ENCODE measurements at regions not wholly inside any gene's neighbourhood (a gene's known extent, or its start where the extent isn't known, plus 50 kb on each side); places are given as distances from the start of the nearest gene placed in this dataset.

DNA sequence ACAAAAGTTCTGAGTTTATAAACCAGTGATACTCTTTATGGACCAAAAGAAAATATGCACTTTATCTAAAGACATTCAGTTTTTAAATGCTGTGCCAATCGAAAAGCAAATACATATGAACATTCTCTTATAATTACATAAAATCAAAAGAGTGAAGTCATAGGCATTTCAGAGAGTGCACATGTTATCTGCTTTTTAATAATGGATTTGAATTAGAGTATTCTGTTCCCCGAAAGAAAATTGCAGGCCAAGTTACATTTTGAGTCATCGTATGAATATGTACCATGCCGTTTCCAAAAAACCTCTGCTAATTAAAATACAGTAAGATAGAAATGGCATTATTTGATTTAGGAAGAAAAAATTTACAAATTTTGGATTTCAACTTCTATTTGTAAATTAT is 565.7 kb downstream of the ZEB2 start:
- DNase-seq (ENCODE audit: low read depth in 2 of 2) = peak; percentile 36 to 60
- TF ChIP-seq CTCF (IDR thresholded peaks at IDR 0.05; ENCODE audit: low read depth, low read length) = no peak
- H3K4me3 ChIP-seq (replicated peaks in 1 of 2; ENCODE audit: low read depth in 2 of 2, low read length in 2 of 2) = no peak overlapping the region

GRCh38 chr2:143953451-143954030 is 566.4 kb downstream of the ZEB2 start:
- no peak for TF ChIP-seq CTCF (IDR thresholded peaks at IDR 0.05; ENCODE audit: low read depth, low read length)
- no peak for DNase-seq (ENCODE audit: low read depth in 2 of 2)

DNA sequence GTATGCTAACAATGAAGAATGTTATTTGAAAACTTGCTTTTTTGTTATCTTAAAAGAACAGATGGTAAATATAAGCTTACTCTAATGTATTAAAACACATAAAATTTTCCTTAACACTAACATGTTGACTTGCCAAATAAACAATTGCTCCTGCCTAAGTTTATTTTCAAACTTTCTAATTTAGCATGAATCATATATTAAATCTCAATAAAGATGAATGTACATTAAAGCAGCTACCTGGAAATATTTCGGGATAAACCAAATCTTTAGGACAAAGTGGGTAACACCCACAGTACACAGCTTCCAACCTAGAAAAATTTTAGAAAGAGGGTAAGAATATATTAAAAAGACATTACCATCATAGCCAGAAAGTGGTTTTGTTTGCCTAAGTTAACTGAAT is 567.4 kb downstream of the ZEB2 start:
- TF ChIP-seq CTCF (IDR thresholded peaks at IDR 0.05; ENCODE audit: low read depth, low read length) = no peak
- DNase-seq (ENCODE audit: low read depth in 2 of 2) = no peak
- no peak overlapping the region for H3K4me3 ChIP-seq (replicated peaks in 1 of 2; ENCODE audit: low read depth in 2 of 2, low read length in 2 of 2)

More at GRCh38 chr2:143953451-143954030, 566.4 kb downstream of the ZEB2 start:
- no peak overlapping the region for H3K4me3 ChIP-seq (replicated peaks in 1 of 2; ENCODE audit: low read depth in 2 of 2, low read length in 2 of 2)

- H3K4me3 ChIP-seq (replicated peaks in 1 of 2; ENCODE audit: low read depth in 2 of 2, low read length in 2 of 2) = no peak overlapping the region
- no peak for TF ChIP-seq CTCF (IDR thresholded peaks at IDR 0.05; ENCODE audit: low read depth, low read length)
- DNase-seq (ENCODE audit: low read depth in 2 of 2) = no peak
These were observed 569.2 kb downstream of the ZEB2 start for GRCh38 chr2:143950704-143951103.

DNA sequence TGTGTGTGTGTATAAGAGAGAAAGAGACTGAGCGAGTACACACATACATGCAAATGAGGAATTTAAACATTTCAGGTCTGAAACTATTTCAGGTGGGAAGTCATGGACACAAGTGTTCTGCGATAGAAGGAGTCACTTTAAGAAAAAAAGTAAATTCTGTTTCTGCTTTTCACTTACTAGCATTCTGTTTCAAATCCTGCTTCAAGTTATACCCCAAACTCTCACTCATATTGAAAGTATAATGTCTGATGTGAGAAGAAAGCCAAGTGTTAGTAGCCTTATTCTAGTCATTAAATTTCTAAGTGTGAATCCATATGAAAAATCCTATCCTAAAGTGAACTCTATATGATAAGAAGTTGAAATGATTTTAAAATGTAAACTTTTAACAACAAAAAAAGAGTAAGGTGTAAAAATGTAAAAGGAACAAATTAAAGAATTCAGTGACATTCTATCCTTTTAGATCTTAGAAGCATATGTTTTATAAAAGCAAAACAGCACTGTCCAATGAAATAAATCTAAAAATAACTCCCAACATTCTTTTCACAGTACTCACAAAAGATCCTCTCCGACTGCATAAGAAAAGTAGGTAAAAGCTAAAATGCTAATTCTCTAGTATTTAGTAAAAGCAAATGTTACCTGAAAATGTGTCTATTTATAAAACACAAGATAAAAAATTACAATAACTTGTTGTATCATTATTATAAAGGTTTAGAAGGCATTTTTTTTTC is 570.6 kb downstream of the ZEB2 start:
- peak in 1 of 2 donors; percentile 36 for DNase-seq (ENCODE audit: low read depth in 2 of 2)
- no peak for TF ChIP-seq CTCF (IDR thresholded peaks at IDR 0.05; ENCODE audit: low read depth, low read length)
- no peak overlapping the region for H3K4me3 ChIP-seq (replicated peaks in 1 of 2; ENCODE audit: low read depth in 2 of 2, low read length in 2 of 2)

GRCh38 chr2:143948710-143949109 is 571.2 kb downstream of the ZEB2 start:
- H3K4me3 ChIP-seq (replicated peaks in 1 of 2; ENCODE audit: low read depth in 2 of 2, low read length in 2 of 2) = no peak overlapping the region
- no peak for TF ChIP-seq CTCF (IDR thresholded peaks at IDR 0.05; ENCODE audit: low read depth, low read length)
- DNase-seq (ENCODE audit: low read depth in 2 of 2) = no peak
